WTC11 (cell line): ENCODE measurements at regions not wholly inside any gene's neighbourhood (a gene's known extent, or its start where the extent isn't known, plus 50 kb on each side); places are given as distances from the start of the nearest gene placed in this dataset.

Source experiments
- ATAC-seq: fragments of 200-7000 bp; cut with Tn5 transposase; 2 replicates; pipeline ENCODE4 v1.10.0; 2021; ENCODE audit warnings: mild to moderate bottlenecking, moderate library complexity
- CTCF ChIA-PET: fragments of 300-600 bp; sonication (Branson Sonifier 250); formaldehyde crosslinking; loops from one replicate; lab custom pipeline; 2021; ENCODE audit warnings: antibody characterized with exemption; lab: Charles Lee
- POLR2A ChIA-PET: fragments of 350-600 bp; sonication (Branson Sonifier 250); formaldehyde crosslinking; loops from one replicate; lab custom pipeline; 2021; ENCODE audit warnings: antibody characterized with exemption; lab: Charles Lee
- DNase-seq: peaks from one replicate; pipeline ENCODE4 v3.0.0; 2021; ENCODE audit warnings: low spot score
- H3K27ac Mint-ChIP-seq: 2 replicates; pipeline ENCODE4 v1.8.0; 2021; ENCODE audit warnings: mixed read lengths
- H3K27me3 Mint-ChIP-seq: 2 replicates; pipeline ENCODE4 v1.8.0; 2021; ENCODE audit warnings: low read depth, mild to moderate bottlenecking, moderate library complexity, mixed read lengths
- H3K36me3 Mint-ChIP-seq: 2 replicates; pipeline ENCODE4 v1.8.0; 2021; ENCODE audit warnings: mixed read lengths
- H3K4me1 Mint-ChIP-seq: 2 replicates; pipeline ENCODE4 v1.8.0; 2022; ENCODE audit warnings: mixed read lengths
- H3K4me3 Mint-ChIP-seq: 2 replicates; pipeline ENCODE4 v1.8.0; 2021; ENCODE audit warnings: mild to moderate bottlenecking, moderate library complexity, mixed read lengths
- H3K9me3 Mint-ChIP-seq: 2 replicates; pipeline ENCODE4 v1.8.0; 2021; ENCODE audit warnings: mixed read lengths
- FOXK1 ChIP-seq: sonication (generic); formaldehyde crosslinking; IDR thresholded peaks from 2 replicates; pipeline ENCODE4 v1.8.0; 2022; ENCODE audit warnings: mild to moderate bottlenecking, moderate library complexity, missing genetic modification reagents
- FOXP1 ChIP-seq: sonication (generic); formaldehyde crosslinking; IDR thresholded peaks from 2 replicates; pipeline ENCODE4 v1.8.0; 2022; ENCODE audit warnings: missing genetic modification reagents, mild to moderate bottlenecking, moderate library complexity, borderline replicate concordance
- GTF2I ChIP-seq: fragments of 250-450 bp; sonication (Bioruptor Pico); conservative IDR thresholded peaks from 2 replicates; pipeline ENCODE4 v1.4.0; 2021; ENCODE audit warnings: mild to moderate bottlenecking
- HMGXB4 ChIP-seq: sonication (generic); formaldehyde crosslinking; IDR thresholded peaks from 2 replicates; pipeline ENCODE4 v1.8.1; 2023; ENCODE audit warnings: mild to moderate bottlenecking, moderate library complexity, missing genetic modification reagents
- NR1H2 ChIP-seq: sonication (generic); formaldehyde crosslinking; IDR thresholded peaks from 2 replicates; pipeline ENCODE4 v1.9.0; 2021; ENCODE audit warnings: mild to moderate bottlenecking, moderate library complexity, missing genetic modification reagents
- NR2C2 ChIP-seq: sonication (generic); formaldehyde crosslinking; IDR thresholded peaks from 2 replicates; pipeline ENCODE4 v1.8.0; 2022; ENCODE audit warnings: mild to moderate bottlenecking, missing genetic modification reagents
- RORB ChIP-seq: fragments of 250-450 bp; sonication (Bioruptor Pico); IDR thresholded peaks from 2 replicates; pipeline ENCODE4 v1.9.0; 2021; ENCODE audit warnings: mild to moderate bottlenecking
- TEAD4 ChIP-seq: sonication (generic); formaldehyde crosslinking; IDR thresholded peaks from 2 replicates; pipeline ENCODE4 v1.8.0; 2022; ENCODE audit warnings: mild to moderate bottlenecking, missing genetic modification reagents
- ZNF416 ChIP-seq: fragments of 250-450 bp; sonication (Bioruptor Pico); IDR thresholded peaks from 2 replicates; pipeline ENCODE4 v1.9.0; 2021; ENCODE audit warnings: mild to moderate bottlenecking, inconsistent platforms
- ZNF423 ChIP-seq: fragments of 250-450 bp; sonication (Bioruptor Pico); IDR thresholded peaks from 2 replicates; pipeline ENCODE4 v2.1.2; 2022; ENCODE audit warnings: mild to moderate bottlenecking, moderate library complexity
- ZNF532 ChIP-seq: fragments of 250-450 bp; sonication (Bioruptor Pico); IDR thresholded peaks from 2 replicates; pipeline ENCODE4 v1.9.0; 2021; ENCODE audit warnings: mild to moderate bottlenecking, borderline replicate concordance
- ZNF671 ChIP-seq: fragments of 250-450 bp; sonication (Bioruptor Pico); IDR thresholded peaks from 2 replicates; pipeline ENCODE4 v1.8.0; 2021; ENCODE audit warnings: mild to moderate bottlenecking
- ZSCAN18 ChIP-seq: fragments of 250-450 bp; sonication (Bioruptor Pico); IDR thresholded peaks from 2 replicates; pipeline ENCODE4 v2.1.2; 2022; ENCODE audit warnings: mild to moderate bottlenecking, moderate library complexity
- TF ChIP-seq, protein P1 (sequence below): sonication (generic); formaldehyde crosslinking; IDR thresholded peaks from 2 replicates; pipeline ENCODE4 v1.8.0; 2023; ENCODE audit warnings: mild to moderate bottlenecking, missing genetic modification reagents
- TF ChIP-seq, protein P2 (sequence below): fragments of 200-600 bp; IDR thresholded peaks from 2 replicates; pipeline ENCODE4 v1.8.0; 2022; ENCODE audit warnings: antibody characterized with exemption

DNA sequence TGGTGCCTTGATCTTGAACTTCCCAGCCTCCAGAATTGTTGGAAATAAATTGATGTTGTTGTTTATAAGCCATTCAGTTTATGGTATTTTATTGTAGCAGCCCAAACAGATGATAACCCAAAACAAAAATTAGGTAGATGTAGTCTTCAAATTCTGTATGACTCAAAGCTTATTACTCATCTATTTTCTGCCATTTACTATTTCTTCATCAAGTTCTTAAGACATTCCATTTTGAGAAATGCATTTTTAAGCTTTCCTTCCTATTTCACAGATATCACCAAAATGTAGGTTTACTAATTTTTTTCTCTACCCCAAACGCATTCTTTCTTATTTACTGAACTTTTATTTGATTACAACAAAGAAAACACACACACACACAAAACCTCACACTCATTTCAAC, 148.2 kb downstream of the RND3 start (continued):
- TF ChIP-seq ZSCAN18 (CRISPR knock-in tag) (no peak), ZNF423 (no peak)

GRCh38 chr2:150335596-150335995, 151.9 kb downstream of the RND3 start:
- DNase-seq (no peak), ATAC-seq (no peak)
- Mint-ChIP-seq H3K4me1 (peaks cover 19% of the 10 kb centered on the region), H3K9me3 (peaks cover 18% of the 10 kb centered on the region), H3K36me3 (peaks cover 3% of the 10 kb centered on the region), H3K27ac (no peak overlapping the region), H3K4me3 (no peak overlapping the region), H3K27me3 (no peaks in the 10 kb centered on the region)
- ChIA-PET POLR2A (no interaction called here), CTCF (no interaction called here)
- TF ChIP-seq NR1H2 (CRISPR knock-in tag) (no peak), ZNF416 (no peak), GTF2I (CRISPR knock-in tag) (no peak), RORB (CRISPR knock-in tag) (no peak), TEAD4 (CRISPR knock-in tag) (no peak), FOXK1 (no peak)
- TF ChIP-seq, protein P1, sequence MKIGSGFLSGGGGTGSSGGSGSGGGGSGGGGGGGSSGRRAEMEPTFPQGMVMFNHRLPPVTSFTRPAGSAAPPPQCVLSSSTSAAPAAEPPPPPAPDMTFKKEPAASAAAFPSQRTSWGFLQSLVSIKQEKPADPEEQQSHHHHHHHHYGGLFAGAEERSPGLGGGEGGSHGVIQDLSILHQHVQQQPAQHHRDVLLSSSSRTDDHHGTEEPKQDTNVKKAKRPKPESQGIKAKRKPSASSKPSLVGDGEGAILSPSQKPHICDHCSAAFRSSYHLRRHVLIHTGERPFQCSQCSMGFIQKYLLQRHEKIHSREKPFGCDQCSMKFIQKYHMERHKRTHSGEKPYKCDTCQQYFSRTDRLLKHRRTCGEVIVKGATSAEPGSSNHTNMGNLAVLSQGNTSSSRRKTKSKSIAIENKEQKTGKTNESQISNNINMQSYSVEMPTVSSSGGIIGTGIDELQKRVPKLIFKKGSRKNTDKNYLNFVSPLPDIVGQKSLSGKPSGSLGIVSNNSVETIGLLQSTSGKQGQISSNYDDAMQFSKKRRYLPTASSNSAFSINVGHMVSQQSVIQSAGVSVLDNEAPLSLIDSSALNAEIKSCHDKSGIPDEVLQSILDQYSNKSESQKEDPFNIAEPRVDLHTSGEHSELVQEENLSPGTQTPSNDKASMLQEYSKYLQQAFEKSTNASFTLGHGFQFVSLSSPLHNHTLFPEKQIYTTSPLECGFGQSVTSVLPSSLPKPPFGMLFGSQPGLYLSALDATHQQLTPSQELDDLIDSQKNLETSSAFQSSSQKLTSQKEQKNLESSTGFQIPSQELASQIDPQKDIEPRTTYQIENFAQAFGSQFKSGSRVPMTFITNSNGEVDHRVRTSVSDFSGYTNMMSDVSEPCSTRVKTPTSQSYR = no peak
- TF ChIP-seq, protein P2, sequence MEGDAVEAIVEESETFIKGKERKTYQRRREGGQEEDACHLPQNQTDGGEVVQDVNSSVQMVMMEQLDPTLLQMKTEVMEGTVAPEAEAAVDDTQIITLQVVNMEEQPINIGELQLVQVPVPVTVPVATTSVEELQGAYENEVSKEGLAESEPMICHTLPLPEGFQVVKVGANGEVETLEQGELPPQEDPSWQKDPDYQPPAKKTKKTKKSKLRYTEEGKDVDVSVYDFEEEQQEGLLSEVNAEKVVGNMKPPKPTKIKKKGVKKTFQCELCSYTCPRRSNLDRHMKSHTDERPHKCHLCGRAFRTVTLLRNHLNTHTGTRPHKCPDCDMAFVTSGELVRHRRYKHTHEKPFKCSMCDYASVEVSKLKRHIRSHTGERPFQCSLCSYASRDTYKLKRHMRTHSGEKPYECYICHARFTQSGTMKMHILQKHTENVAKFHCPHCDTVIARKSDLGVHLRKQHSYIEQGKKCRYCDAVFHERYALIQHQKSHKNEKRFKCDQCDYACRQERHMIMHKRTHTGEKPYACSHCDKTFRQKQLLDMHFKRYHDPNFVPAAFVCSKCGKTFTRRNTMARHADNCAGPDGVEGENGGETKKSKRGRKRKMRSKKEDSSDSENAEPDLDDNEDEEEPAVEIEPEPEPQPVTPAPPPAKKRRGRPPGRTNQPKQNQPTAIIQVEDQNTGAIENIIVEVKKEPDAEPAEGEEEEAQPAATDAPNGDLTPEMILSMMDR = no peak

GRCh38 chr2:150332383-150332782, 155.1 kb downstream of the RND3 start:
- CTCF ChIA-PET = no interaction called here
- POLR2A ChIA-PET = no interaction called here
- H3K27ac Mint-ChIP-seq = no peak overlapping the region
- no peak overlapping the region for H3K4me3 Mint-ChIP-seq
- ATAC-seq = no peak
- H3K36me3 Mint-ChIP-seq = no peaks in the 10 kb centered on the region
- TF ChIP-seq ZNF671 (CRISPR knock-in tag) = no peak
- TF ChIP-seq ZNF532 (CRISPR knock-in tag) = no peak
- no peak for TF ChIP-seq HMGXB4 (CRISPR knock-in tag)
- no peak for TF ChIP-seq FOXP1
- TF ChIP-seq ZSCAN18 (CRISPR knock-in tag) = no peak
- no peak for TF ChIP-seq NR2C2 (CRISPR knock-in tag)
- TF ChIP-seq, all 79 proteins: peak for 0
- Mint-ChIP-seq H3K4me1 (peaks cover 21% of the 10 kb centered on the region), H3K9me3 (peaks cover 16% of the 10 kb centered on the region), H3K27me3 (no peaks in the 10 kb centered on the region)
- no peak for DNase-seq
